Left forelimb (tissue), 1 donor: ENCODE measurements at regions not wholly inside any gene's neighbourhood (a gene's known extent, or its start where the extent isn't known, plus 50 kb on each side); places are given as distances from the start of the nearest gene placed in this dataset.

Experiments used
- DNase-seq: peaks from one replicate; pipeline ENCODE4 v3.0.0-alpha.2; 2018; ENCODE audit warnings: low spot score

GRCh38 chr4:56757821-56758411, 63.6 kb downstream of the SPINK2 start:
- DNase-seq: peak; percentile 67

- no peak for DNase-seq
Observed at GRCh38 chr4:56757261-56757746, 64.2 kb downstream of the SPINK2 start.

- DNase-seq: no peak
Observed at GRCh38 chr4:56755901-56756300, 65.6 kb downstream of the SPINK2 start.

GRCh38 chr4:56752985-56753384, 68.5 kb downstream of the SPINK2 start:
- no peak for DNase-seq

- DNase-seq: no peak
Observed at GRCh38 chr4:56750231-56750630, 69.1 kb upstream of the HOPX start.

GRCh38 chr4:56748271-56748670, 67.2 kb upstream of the HOPX start:
- DNase-seq: no peak

- DNase-seq: no peak
Observed at GRCh38 chr4:56746639-56747038, 65.5 kb upstream of the HOPX start.

- DNase-seq: no peak
Observed at GRCh38 chr4:56745042-56745441, 63.9 kb upstream of the HOPX start.

GRCh38 chr4:56744030-56744429, 62.9 kb upstream of the HOPX start:
- no peak for DNase-seq

GRCh38 chr4:56743550-56743949, 62.5 kb upstream of the HOPX start:
- no peak for DNase-seq

- no peak for DNase-seq
Observed at GRCh38 chr4:56742080-56742871, 61.2 kb upstream of the HOPX start.

GRCh38 chr4:56741595-56741994, 60.5 kb upstream of the HOPX start:
- no peak for DNase-seq

- DNase-seq: no peak
Observed at GRCh38 chr4:56739066-56739777, 58.1 kb upstream of the HOPX start.

- no peak for DNase-seq
Observed at GRCh38 chr4:56737666-56738065, 56.6 kb upstream of the HOPX start.

GRCh38 chr4:56733352-56733751, 52.3 kb upstream of the HOPX start:
- DNase-seq: no peak

GRCh38 chr4:56732301-56732700, 51.2 kb upstream of the HOPX start:
- no peak for DNase-seq

GRCh38 chr4:56731857-56732256, 50.8 kb upstream of the HOPX start:
- no peak for DNase-seq
